ENCODE measurements at regions not wholly inside any gene's neighbourhood (a gene's known extent, or its start where the extent isn't known, plus 50 kb on each side); places are given as distances from the start of the nearest gene placed in this dataset.

DNA sequence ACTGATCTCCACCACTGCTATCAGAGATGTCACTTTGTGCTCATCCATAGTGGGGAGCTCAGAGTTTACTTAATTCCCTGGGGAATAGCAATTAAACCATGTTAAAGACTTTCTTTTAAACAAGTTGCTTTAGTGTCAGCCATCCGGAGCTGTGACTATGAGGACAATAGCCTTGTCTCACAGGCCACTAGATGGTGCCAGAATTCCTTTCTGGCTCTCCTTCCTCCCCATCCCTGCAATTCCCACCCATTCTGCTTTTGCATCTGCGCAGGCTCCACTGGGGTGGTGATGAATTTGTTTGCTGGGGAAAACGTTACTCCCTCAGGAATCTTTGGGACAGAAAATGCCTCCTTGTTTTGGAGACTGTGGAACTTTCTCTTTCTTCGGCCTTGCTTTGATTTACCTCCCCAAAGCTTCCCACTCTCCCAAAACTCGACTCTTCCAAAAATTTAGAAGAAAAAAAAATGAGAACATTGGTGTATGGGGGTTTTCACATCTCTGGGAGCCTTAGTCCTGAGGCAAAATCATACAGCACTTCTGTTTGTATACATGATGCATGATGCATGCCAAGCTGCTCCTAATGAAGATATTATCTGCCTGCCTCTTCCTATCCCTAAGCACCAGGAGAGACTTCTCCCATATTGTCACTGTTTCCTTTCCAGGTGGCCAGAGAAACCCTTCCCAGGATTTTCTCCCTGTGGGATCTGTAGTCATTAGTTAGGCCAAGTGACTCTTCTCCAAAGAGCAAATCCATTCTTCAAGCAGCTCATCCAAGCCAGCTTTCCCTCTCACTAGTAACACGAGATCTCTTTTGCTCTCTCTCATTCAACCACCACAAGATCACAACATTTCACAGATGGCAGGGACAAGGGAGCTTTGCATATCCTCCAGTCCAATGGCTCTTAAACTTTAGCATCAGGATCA lies 466.1 kb downstream of the TLR4 start:
- TF ChIP-seq, protein P1, sequence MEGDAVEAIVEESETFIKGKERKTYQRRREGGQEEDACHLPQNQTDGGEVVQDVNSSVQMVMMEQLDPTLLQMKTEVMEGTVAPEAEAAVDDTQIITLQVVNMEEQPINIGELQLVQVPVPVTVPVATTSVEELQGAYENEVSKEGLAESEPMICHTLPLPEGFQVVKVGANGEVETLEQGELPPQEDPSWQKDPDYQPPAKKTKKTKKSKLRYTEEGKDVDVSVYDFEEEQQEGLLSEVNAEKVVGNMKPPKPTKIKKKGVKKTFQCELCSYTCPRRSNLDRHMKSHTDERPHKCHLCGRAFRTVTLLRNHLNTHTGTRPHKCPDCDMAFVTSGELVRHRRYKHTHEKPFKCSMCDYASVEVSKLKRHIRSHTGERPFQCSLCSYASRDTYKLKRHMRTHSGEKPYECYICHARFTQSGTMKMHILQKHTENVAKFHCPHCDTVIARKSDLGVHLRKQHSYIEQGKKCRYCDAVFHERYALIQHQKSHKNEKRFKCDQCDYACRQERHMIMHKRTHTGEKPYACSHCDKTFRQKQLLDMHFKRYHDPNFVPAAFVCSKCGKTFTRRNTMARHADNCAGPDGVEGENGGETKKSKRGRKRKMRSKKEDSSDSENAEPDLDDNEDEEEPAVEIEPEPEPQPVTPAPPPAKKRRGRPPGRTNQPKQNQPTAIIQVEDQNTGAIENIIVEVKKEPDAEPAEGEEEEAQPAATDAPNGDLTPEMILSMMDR (IDR thresholded peaks at IDR 0.05) = peak; percentile 74
- TF ChIP-seq TCF7L2 (IDR thresholded peaks at IDR 0.05; ENCODE audit: low read depth, low read length) (no peak), POLR2AphosphoS5 (IDR thresholded peaks at IDR 0.05; ENCODE audit: low read depth, low read length) (no peak)

Measured in Panc1 (cell line).